HG03354 (cell line): ENCODE measurements at regions not wholly inside any gene's neighbourhood (a gene's known extent, or its start where the extent isn't known, plus 50 kb on each side); places are given as distances from the start of the nearest gene placed in this dataset.

ENCODE experiments used
- ATAC-seq: cut with Tn5 transposase; IDR thresholded peaks from one replicate; pipeline ENCODE4 v1.9.1; 2021; ENCODE audit warnings: mild to moderate bottlenecking; ENCODE audit not compliant: unreplicated experiment, poor library complexity, severe bottlenecking

GRCh38 chr6:4678506-4679300, 97.5 kb upstream of the CDYL start:
- no peak for ATAC-seq

GRCh38 chr6:4677751-4678065, 98.5 kb upstream of the CDYL start:
- ATAC-seq, result no peak

GRCh38 chr6:4677011-4677750, 99.0 kb upstream of the CDYL start:
- ATAC-seq, result no peak

- ATAC-seq, result no peak
Measured at GRCh38 chr6:4676016-4676415, 100.2 kb upstream of the CDYL start.

- no peak for ATAC-seq
Measured at GRCh38 chr6:4675121-4675520, 101.1 kb upstream of the CDYL start.

- ATAC-seq, result no peak
Measured at GRCh38 chr6:4673861-4674260, 102.3 kb upstream of the CDYL start.

- ATAC-seq, result no peak
Measured at GRCh38 chr6:4672772-4673171, 103.4 kb upstream of the CDYL start.

- ATAC-seq, result no peak
Measured at GRCh38 chr6:4671587-4672115, 104.6 kb upstream of the CDYL start.

- ATAC-seq, result no peak
Measured at GRCh38 chr6:4670824-4671409, 105.3 kb upstream of the CDYL start.

GRCh38 chr6:4670290-4670689, 105.9 kb upstream of the CDYL start:
- ATAC-seq, result no peak

- ATAC-seq, result no peak
Measured at GRCh38 chr6:4668271-4669179, 107.7 kb upstream of the CDYL start.

- no peak for ATAC-seq
Measured at GRCh38 chr6:4667591-4667990, 108.6 kb upstream of the CDYL start.

GRCh38 chr6:4666886-4667513, 109.2 kb upstream of the CDYL start:
- no peak for ATAC-seq

GRCh38 chr6:4665489-4666417, 110.5 kb upstream of the CDYL start:
- ATAC-seq, result no peak

GRCh38 chr6:4664911-4665310, 111.3 kb upstream of the CDYL start:
- no peak for ATAC-seq

GRCh38 chr6:4664117-4664626, 112.0 kb upstream of the CDYL start:
- no peak for ATAC-seq

GRCh38 chr6:4662886-4663285, 113.3 kb upstream of the CDYL start:
- no peak for ATAC-seq

- ATAC-seq, result no peak
Measured at GRCh38 chr6:4661391-4661790, 114.8 kb upstream of the CDYL start.
